HG03575 (cell line): ENCODE measurements at regions not wholly inside any gene's neighbourhood (a gene's known extent, or its start where the extent isn't known, plus 50 kb on each side); places are given as distances from the start of the nearest gene placed in this dataset.

Source experiments
- ATAC-seq: cut with Tn5 transposase; IDR thresholded peaks from one replicate; pipeline ENCODE4 v1.9.1; 2021; ENCODE audit not compliant: unreplicated experiment, insufficient number of reproducible peaks, low FRiP score; ENCODE audit errors: extremely low read depth

GRCh38 chr10:65548001-65548400 is 1377.8 kb upstream of the LRRTM3 start:
- no peak for ATAC-seq

DNA sequence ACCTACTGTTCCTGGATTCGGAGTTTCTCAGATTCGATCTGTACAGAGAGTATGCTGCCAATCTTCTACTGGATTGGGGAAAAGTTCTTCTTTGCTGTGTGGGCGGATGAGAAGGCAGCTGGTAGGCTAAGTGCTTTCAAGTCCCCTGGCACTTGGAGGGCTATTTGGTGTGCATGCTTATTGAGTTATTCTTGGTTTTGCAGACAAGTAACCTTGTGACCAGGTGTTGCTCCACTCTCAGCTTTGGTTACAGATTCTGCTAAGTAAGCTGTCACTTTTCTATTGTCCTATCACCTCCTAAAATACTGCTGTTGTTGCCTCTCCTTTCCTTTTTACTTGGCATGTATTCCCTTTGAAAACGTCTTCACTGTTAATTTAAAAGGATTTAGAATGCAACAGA is 1375.1 kb upstream of the LRRTM3 start:
- no peak for ATAC-seq

DNA sequence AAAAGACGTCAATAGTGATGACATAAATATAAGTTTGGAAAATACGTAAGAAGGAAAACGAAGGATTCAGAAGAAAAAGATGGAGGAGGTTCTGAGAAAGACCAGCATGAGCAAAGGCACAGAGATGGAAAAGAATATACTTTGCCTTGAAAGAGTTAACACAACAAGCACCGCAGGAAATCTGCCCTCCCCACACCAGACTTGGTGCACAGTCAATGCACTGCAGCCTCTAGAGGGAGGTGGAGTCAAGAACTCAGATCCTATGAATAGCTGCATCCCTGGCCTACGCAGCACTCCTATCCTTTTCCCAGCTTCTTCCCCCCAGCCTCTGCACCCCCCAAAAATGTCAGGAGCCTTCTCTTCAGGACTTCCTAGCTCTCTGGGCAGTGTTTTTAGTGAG is 1370.6 kb upstream of the LRRTM3 start:
- ATAC-seq = no peak

DNA sequence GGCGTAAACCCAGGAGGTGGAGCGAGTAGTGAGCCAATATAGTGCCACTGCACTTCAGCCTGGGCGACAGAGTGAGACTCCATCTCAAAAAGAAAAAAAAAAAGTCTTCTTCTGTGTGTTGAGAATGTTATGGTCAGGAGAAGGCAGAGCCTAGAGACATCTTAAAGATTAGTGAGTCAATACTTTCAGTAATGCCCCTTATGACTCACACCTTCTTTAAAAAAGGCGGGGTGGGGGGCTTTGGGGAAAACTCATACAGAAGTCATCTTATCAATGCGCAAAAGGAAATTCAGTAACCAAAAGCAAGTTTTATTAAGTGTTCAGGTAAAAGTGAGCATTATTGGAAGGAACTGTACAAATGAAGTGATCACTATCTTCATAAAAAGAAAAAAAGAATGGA is 1369.8 kb upstream of the LRRTM3 start:
- ATAC-seq = no peak

- no peak for ATAC-seq
These were observed 1366.5 kb upstream of the LRRTM3 start for GRCh38 chr10:65559369-65559768.

DNA sequence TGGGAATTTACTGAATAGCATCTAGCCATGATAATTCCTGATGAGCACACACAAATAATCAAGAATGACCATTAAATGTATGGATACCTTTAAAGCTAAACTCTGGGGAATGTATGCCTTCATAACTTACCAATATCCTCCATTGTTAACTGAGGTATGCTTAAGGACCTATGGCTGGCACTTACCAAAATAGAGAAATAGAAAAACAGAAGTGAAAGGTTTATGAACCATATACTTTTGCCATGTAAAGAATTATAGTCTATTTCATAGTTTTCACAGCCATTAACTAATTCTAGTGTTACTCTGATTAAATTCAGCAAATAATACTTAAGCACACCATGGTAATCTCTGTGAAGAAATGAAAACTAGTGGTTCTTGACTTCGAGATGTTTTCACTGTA is 1360.6 kb upstream of the LRRTM3 start:
- no peak for ATAC-seq

GRCh38 chr10:65566906-65567305 is 1358.9 kb upstream of the LRRTM3 start:
- ATAC-seq = no peak

- ATAC-seq = no peak
These were observed 1355.5 kb upstream of the LRRTM3 start for GRCh38 chr10:65570143-65571010.

GRCh38 chr10:65571011-65571570 is 1354.7 kb upstream of the LRRTM3 start:
- no peak for ATAC-seq

GRCh38 chr10:65581426-65582026 is 1344.3 kb upstream of the LRRTM3 start:
- ATAC-seq = no peak

DNA sequence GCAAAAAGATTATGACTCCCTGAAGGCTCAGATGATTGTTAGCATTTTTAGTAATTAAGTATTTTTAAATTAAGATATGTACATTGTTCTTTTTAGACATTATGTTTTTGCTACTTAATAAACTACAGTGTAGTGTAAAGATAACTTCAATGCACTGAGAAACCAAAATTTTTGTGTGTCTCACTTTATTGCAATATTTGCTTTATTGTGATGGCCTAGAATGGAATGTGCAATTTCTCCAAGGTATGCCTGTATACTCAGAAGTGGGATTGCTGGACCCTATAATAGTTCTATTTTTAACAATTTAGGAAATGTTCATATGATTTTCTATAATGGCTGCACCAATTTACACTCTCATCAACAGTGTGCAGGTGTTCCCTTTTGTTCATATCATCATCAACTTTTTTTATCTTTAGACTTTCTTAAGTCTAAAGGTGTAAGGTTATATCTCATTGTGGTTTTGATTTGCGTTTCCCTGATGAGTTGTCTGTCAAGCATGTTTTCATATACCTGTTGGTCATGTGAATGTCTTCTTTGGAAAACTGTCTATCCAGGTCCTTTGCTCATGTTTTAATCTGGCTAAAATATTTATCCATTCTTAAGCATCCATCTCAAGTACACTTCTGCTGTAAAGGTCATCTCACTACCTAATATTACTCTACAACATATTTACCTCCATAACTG is 1323.5 kb upstream of the LRRTM3 start:
- no peak for ATAC-seq

DNA sequence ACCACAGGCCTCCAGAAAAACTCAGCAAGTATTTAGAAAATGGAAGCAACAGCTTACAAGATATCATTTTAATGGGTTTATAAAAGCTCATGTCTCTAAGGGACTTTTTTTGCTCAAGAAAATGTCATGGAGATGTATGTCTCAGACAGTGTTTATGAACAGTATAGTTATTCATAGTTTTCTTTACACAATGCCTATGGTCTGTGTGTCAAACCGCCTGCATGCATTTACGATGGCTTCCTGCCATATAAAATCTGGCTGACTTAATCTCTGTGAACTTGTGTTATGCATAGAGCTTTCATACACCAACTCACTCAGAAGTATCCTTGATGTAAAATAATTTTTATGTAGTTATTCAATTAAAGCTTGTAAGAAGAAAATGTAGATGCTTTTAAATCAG is 1314.2 kb upstream of the LRRTM3 start:
- no peak for ATAC-seq

DNA sequence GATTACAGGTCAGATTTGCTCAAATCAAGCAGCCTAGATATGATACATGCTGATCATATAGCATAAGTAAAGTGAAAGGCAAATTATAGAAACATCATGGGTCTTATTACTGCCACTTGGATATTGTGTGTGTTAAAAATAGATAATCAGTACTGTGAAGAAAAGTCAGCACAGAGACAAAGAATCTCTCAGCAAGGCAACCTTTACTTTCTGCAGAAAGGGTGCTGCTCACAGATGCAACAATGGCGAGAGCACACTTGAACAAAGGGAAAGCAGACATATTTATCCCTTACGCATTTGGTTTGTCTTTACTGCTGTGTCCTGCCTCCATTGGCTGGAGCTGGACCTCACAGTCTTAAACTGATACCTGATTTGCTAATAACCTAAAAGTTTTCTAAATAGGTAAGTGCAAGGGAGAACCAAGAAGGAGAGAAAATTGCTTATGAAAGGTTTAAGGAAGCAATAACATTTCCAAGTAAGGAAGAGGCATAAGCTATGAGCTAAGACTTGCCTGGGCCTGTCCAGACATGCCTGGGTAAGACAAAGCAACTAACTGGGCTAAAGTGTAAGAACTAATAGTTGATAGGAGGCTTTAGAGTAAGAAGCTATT is 1310.8 kb upstream of the LRRTM3 start:
- ATAC-seq = no peak

DNA sequence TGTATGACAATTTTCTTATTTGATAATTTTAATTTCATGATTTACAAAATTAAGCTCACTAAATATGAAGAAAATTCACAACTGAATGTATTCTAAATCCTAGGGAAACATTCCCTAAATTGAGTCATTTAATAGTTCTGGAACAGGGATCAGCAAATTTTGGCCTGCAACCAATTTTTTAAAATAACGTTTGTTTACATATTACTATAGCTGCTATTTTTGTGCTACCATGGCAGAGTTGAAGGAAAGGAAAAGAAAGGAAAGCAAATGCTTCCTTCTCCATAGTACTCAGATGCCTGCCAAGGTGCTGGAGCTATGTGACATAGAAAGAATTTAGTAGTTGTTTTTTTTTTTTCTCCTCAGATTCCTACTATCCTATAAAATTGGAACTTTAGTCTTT is 1307.7 kb upstream of the LRRTM3 start:
- ATAC-seq = no peak

GRCh38 chr10:65620404-65621048 is 1305.3 kb upstream of the LRRTM3 start:
- ATAC-seq = no peak

- ATAC-seq = no peak
These were observed 1303.2 kb upstream of the LRRTM3 start for GRCh38 chr10:65622608-65623007.

DNA sequence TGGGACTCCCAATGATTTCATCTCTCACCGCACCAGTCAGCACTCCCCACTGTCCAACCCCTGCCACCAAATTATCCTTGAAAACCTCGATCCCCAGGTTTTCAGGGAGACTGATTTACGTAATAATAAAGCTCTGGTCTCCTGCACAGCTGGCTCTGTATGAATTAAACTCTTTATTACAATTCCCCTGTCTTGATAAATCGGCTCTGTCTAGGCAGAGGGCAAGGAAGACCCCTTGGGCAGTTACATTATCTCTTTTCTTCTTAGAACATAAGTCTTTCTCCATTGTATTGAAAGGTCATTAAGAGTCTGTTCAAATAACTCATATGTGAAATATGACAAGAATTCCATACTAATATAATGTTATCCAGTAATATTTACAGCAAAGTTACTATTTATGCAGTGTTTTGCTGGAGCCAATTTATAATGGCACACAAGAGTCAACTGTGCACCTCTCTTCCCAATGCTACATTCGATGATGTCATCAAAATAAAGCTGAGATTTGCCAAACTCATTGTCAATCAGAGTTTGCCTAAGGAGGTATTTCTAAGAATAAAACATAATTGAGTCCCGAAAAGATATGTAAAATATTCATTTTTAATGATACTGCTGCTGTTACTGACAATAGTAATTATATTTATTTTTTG is 1297.2 kb upstream of the LRRTM3 start:
- ATAC-seq = no peak

- no peak for ATAC-seq
These were observed 1265.8 kb upstream of the LRRTM3 start for GRCh38 chr10:65660006-65660405.
